GM19025 (cell line): ENCODE measurements at regions not wholly inside any gene's neighbourhood (a gene's known extent, or its start where the extent isn't known, plus 50 kb on each side); places are given as distances from the start of the nearest gene placed in this dataset.
"Not testable (repeated sequence)": the region's sequence is repeated elsewhere in the genome, so short reads cannot be mapped to it uniquely, and the experiment has no call there.

Experiments used
- ATAC-seq: cut with Tn5 transposase; IDR thresholded peaks from one replicate; pipeline ENCODE4 v1.9.1; 2021; ENCODE audit warnings: mild to moderate bottlenecking, low read depth, moderate library complexity; ENCODE audit not compliant: unreplicated experiment

DNA sequence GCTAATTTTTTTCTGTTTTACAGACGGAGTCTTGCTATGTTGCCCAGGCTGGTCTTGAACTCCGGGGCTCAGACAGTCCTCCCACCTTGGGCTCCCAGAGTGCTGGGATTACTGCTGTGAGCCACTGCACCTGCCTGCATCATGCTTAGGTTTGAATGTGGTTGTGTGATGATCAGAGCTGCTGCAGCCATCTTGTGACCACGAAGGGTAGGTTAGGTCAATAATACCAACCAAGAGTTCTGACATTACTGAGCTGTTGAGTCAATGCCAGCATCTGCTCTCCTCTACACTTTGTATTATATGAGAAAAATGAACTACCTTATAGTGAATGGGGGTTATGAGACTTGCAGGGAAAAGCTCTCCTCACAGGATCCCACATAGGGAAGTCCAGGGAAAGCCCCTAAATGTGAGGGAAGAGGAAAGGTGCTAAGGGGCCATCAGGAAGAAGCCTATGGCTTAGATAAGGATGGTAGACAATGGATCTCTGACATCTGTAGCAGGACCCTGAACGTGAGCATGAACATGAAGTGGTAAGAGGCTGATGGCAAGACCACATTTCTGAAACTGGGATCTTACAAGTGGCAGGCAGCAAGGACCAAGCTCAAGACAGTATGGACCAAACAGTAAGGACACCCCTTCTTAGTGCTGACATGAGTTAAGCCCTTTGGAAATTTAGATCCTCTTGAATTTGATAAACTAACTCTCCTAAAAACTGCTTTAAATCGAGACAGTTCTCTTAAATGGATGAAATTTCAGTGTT, 75.7 kb upstream of the ZNF169 start:
- no peak for ATAC-seq

DNA sequence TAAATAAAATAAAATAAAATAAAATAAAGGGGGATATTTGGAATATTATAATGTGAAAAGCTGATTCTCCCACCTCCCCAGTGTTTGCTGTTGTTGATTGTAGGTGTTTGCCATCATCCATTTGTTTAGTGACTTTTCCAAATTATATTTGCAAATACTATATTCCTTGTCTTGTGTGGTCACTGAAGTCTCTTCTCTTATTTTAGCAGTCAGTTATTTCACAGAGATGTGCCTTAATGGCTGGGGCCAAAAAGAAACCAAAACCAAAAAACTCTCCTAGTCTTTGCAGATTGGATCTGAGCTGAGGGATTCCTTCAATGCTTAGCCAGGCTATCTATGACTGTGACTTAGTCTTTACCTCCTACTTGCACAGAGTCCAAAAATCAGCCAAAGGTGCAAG, 70.9 kb upstream of the ZNF169 start:
- no peak for ATAC-seq

DNA sequence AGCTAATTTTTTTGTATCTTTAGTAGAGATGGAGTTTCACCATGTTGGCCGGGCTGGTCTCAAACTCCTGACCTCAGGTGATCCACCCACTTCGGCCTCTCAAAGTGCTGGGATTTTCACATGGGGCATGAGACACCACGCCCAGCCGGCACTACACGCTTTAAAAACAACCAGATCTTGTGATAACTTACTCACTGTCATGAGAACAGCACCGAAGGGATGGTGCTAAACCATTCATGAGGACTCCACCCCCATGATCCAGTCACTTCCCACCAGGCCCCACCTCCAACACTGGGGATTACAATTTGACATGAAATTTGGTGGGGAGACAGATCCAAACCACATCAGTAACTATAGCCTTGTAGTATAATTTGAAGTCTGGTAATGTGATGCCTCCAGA, 67.4 kb upstream of the ZNF169 start:
- ATAC-seq, result not testable (repeated sequence)

DNA sequence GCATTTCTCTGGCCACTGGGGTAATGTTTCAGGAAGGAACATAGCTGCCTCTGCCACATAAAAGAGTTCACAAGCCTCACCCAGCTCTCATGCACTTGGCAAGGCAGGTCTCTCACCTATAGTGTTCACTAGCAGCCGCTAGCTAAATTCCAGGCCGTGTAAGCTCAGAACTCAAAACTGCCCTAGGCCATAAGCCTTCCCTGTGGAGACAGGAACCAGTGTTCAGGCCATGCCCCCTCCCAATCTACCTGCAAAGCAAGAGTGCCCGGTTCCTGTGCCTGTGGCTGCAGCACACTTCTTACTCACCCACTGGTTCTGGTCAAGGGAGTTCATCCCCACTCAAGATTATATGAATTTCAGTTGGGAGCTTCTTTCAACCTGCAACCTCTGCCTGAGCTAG, 60.7 kb upstream of the ZNF169 start:
- no peak for ATAC-seq

DNA sequence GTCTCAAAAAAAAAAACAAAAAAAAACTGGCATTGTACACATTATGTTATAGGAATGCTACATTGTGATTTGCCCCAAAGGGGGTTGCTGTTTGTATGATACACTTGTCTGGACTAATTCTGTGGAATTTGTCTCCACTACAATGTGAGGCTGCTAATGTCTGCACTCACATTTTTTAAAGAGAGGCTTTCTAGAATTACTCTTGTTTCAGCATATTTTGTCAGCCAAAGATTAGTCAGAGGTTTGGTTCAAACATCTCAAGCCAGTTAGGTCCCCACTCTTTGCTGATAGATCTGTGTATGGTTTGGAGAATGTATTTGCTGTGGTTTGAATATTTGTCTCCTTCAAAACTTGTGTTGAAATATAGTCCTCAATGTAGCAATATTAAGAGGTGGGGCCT, 59.3 kb upstream of the ZNF169 start:
- no peak for ATAC-seq

DNA sequence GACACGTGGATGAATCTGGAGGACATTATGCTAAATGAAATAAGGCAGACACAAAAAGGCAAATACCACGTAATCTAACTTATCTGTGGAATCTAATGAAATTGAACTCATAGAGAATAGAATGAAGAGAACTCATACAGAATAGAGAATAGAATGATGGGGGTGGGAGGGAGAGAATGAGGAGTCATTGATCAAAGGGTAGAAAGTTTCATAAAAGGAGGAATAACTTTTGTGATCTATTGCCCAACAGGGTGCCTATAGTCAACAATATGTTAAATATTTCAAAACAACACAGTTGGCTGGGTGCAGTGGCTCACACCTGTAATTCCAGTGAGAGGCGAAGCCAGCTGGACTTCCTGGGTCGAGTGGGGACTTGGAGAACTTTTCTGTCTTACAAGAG, 54.9 kb upstream of the ZNF169 start:
- no peak for ATAC-seq

DNA sequence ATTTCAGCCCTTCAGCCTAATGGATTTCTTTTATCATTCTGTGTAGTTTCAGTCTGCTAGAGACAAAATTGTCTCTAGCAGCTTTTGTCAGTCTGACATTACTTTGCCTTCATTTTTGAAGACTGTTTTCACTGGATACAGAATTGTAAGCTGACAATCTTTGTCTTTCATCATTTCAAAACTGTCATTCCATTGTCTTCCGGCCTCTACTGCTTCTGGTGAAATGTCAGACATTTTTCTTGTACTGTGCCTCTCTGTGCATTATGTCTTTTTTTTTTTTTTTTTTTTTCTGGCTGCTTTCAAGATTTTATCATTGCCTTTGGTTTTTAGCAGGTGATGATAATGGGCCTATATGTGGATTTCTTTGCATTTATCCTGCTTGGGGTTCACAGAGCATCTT, 51.3 kb upstream of the ZNF169 start:
- no peak for ATAC-seq
